Fibroblast of skin of left biceps (primary cell): ENCODE measurements at regions not wholly inside any gene's neighbourhood (a gene's known extent, or its start where the extent isn't known, plus 50 kb on each side); places are given as distances from the start of the nearest gene placed in this dataset.

ENCODE experiments used
- DNase-seq, 2 experiments: peaks; one replicate each; pipeline ENCODE4 v3.0.0-alpha.2; 2013; ENCODE audit warnings: low read depth in 2 of 2

- DNase-seq = no peak
Observed at GRCh38 chr6:113340371-113340770, 516.8 kb upstream of the MARCKS start.

- no peak for DNase-seq
Observed at GRCh38 chr6:113343940-113344339, 513.2 kb upstream of the MARCKS start.

GRCh38 chr6:113344969-113345368, 512.2 kb upstream of the MARCKS start:
- DNase-seq = no peak

- DNase-seq = no peak
Observed at GRCh38 chr6:113347436-113347835, 509.7 kb upstream of the MARCKS start.

GRCh38 chr6:113350461-113350860, 506.7 kb upstream of the MARCKS start:
- DNase-seq = no peak

- peak; percentile 96 to 97 for DNase-seq
Observed at GRCh38 chr6:113351173-113351834, 505.8 kb upstream of the MARCKS start.

- peak in 1 of 2 experiments; percentile 76 for DNase-seq
Observed at GRCh38 chr6:113352029-113352801, 504.9 kb upstream of the MARCKS start.

- no peak for DNase-seq
Observed at GRCh38 chr6:113352831-113353230, 504.3 kb upstream of the MARCKS start.

- no peak for DNase-seq
Observed at GRCh38 chr6:113353392-113353791, 503.8 kb upstream of the MARCKS start.

- no peak for DNase-seq
Observed at GRCh38 chr6:113354204-113354895, 502.8 kb upstream of the MARCKS start.

GRCh38 chr6:113356139-113356538, 501.0 kb upstream of the MARCKS start:
- no peak for DNase-seq

- DNase-seq = no peak
Observed at GRCh38 chr6:113357041-113357440, 500.1 kb upstream of the MARCKS start.

- DNase-seq = no peak
Observed at GRCh38 chr6:113358063-113358583, 499.0 kb upstream of the MARCKS start.

GRCh38 chr6:113359155-113360140, 497.7 kb upstream of the MARCKS start:
- no peak for DNase-seq

- no peak for DNase-seq
Observed at GRCh38 chr6:113361014-113361645, 496.0 kb upstream of the MARCKS start.

- no peak for DNase-seq
Observed at GRCh38 chr6:113362301-113363047, 494.7 kb upstream of the MARCKS start.

- DNase-seq = no peak
Observed at GRCh38 chr6:113363048-113363798, 493.9 kb upstream of the MARCKS start.

- DNase-seq = no peak
Observed at GRCh38 chr6:113363866-113364265, 493.3 kb upstream of the MARCKS start.

- no peak for DNase-seq
Observed at GRCh38 chr6:113364766-113365165, 492.4 kb upstream of the MARCKS start.
